ENCODE measurements at regions not wholly inside any gene's neighbourhood (a gene's known extent, or its start where the extent isn't known, plus 50 kb on each side); places are given as distances from the start of the nearest gene placed in this dataset.

- no peak overlapping the region for H3K4me3 Mint-ChIP-seq
- peaks cover 6% of the 10 kb centered on the region for H3K27me3 Mint-ChIP-seq (ENCODE audit: insufficient read depth, low read depth, poor library complexity)
- Histone ChIP-seq H2AFZ (0 out of 2 replicates have a peak overlapping the region, but pooled peaks have one; percentile 28), H3K27me3 (ENCODE audit: insufficient read depth) (no peaks in the 10 kb centered on the region), H3K4me3 (no peak overlapping the region), H3K79me2 (replicated peaks; ENCODE audit: insufficient read depth) (no peaks in the 10 kb centered on the region), H3K9me2 (ENCODE audit: insufficient read depth) (peaks cover 6% of the 10 kb centered on the region; the same call in 1 of the 2 replicates), H3F3A (replicated peaks; ENCODE audit: low read depth) (no peaks in the 10 kb centered on the region), H4K20me1 (replicated peaks; ENCODE audit: insufficient read depth) (no peaks in the 10 kb centered on the region), H3K27ac (ENCODE audit: low read depth) (no peak overlapping the region), H3K36me3 (ENCODE audit: insufficient read depth) (no peaks in the 10 kb centered on the region), H3K4me1 (ENCODE audit: insufficient read depth) (no peaks in the 10 kb centered on the region), H3K4me2 (no peak overlapping the region)
- no peak overlapping the region for H3K27ac Mint-ChIP-seq
- peaks cover 8% of the 10 kb centered on the region for H3K9me3 Mint-ChIP-seq
- no peaks in the 10 kb centered on the region for H3K36me3 Mint-ChIP-seq (ENCODE audit: low read depth)
- H3K4me1 Mint-ChIP-seq = peaks cover 8% of the 10 kb centered on the region; the same call in 2 of the 3 replicates
- ATAC-seq (no peak), DNase-seq (ENCODE audit: low spot score) (no peak)
- no peak for TF ChIP-seq POLR2AphosphoS5 (IDR thresholded peaks at IDR 0.05; ENCODE audit: low read depth)
- no peak for TF ChIP-seq JUNB (IDR thresholded peaks at IDR 0.05; ENCODE audit: unreplicated experiment)
- TF ChIP-seq EZH2phosphoT487 (IDR thresholded peaks at IDR 0.05; ENCODE audit: unreplicated experiment) = no peak
- TF ChIP-seq ZNF331 (CRISPR knock-in tag; IDR thresholded peaks at IDR 0.05; ENCODE audit: low read depth) = no peak
- TF ChIP-seq, protein P1, sequence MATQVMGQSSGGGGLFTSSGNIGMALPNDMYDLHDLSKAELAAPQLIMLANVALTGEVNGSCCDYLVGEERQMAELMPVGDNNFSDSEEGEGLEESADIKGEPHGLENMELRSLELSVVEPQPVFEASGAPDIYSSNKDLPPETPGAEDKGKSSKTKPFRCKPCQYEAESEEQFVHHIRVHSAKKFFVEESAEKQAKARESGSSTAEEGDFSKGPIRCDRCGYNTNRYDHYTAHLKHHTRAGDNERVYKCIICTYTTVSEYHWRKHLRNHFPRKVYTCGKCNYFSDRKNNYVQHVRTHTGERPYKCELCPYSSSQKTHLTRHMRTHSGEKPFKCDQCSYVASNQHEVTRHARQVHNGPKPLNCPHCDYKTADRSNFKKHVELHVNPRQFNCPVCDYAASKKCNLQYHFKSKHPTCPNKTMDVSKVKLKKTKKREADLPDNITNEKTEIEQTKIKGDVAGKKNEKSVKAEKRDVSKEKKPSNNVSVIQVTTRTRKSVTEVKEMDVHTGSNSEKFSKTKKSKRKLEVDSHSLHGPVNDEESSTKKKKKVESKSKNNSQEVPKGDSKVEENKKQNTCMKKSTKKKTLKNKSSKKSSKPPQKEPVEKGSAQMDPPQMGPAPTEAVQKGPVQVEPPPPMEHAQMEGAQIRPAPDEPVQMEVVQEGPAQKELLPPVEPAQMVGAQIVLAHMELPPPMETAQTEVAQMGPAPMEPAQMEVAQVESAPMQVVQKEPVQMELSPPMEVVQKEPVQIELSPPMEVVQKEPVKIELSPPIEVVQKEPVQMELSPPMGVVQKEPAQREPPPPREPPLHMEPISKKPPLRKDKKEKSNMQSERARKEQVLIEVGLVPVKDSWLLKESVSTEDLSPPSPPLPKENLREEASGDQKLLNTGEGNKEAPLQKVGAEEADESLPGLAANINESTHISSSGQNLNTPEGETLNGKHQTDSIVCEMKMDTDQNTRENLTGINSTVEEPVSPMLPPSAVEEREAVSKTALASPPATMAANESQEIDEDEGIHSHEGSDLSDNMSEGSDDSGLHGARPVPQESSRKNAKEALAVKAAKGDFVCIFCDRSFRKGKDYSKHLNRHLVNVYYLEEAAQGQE (IDR thresholded peaks at IDR 0.05; ENCODE audit: unreplicated experiment) = no peak
Observed at GRCh38 chr14:50018201-50018932, 98.0 kb downstream of the VCPKMT start.

DNA sequence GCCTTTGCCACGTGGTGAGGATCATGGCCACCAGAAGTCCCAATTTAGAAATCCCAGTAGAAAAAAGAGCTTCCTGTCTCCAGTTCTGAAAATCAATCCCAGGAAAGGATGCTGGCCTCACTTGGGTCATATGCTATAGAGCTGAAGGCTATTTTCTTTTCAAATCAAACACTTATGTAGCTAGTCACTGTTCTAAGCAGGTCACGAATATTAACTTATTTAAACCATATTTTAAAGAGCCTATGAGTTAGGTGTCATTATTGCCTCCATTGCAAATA, 97.5 kb downstream of the VCPKMT start:
- Histone ChIP-seq H3K4me1 (ENCODE audit: insufficient read depth) (no peaks in the 10 kb centered on the region), H3K36me3 (ENCODE audit: insufficient read depth) (no peaks in the 10 kb centered on the region), H3K27me3 (ENCODE audit: insufficient read depth) (no peaks in the 10 kb centered on the region), H3K4me3 (no peak overlapping the region), H3K79me2 (replicated peaks; ENCODE audit: insufficient read depth) (no peaks in the 10 kb centered on the region), H2AFZ (no peak overlapping the region), H3F3A (replicated peaks; ENCODE audit: low read depth) (no peaks in the 10 kb centered on the region), H3K4me2 (no peak overlapping the region), H4K20me1 (replicated peaks; ENCODE audit: insufficient read depth) (no peaks in the 10 kb centered on the region), H3K9me2 (ENCODE audit: insufficient read depth) (peaks cover 6% of the 10 kb centered on the region; the same call in 1 of the 2 replicates), H3K27ac (ENCODE audit: low read depth) (no peak overlapping the region)
- no peak for DNase-seq (ENCODE audit: low spot score)
- Mint-ChIP-seq H3K27me3 (ENCODE audit: insufficient read depth, low read depth, poor library complexity) (peaks cover 6% of the 10 kb centered on the region), H3K27ac (no peak overlapping the region), H3K36me3 (ENCODE audit: low read depth) (no peaks in the 10 kb centered on the region), H3K4me1 (peaks cover 8% of the 10 kb centered on the region; the same call in 2 of the 3 replicates), H3K9me3 (peaks cover 8% of the 10 kb centered on the region), H3K4me3 (no peak overlapping the region)
- TF ChIP-seq POLR2AphosphoS5 (IDR thresholded peaks at IDR 0.05; ENCODE audit: low read depth) (no peak), EZH2 (IDR thresholded peaks at IDR 0.05; ENCODE audit: low read depth, unreplicated experiment) (no peak), NANOG (IDR thresholded peaks at IDR 0.05; ENCODE audit: borderline replicate concordance) (no peak), ETS1 (IDR thresholded peaks at IDR 0.05) (no peak), JUNB (IDR thresholded peaks at IDR 0.05; ENCODE audit: unreplicated experiment) (no peak), ZNF331 (CRISPR knock-in tag; IDR thresholded peaks at IDR 0.05; ENCODE audit: low read depth) (no peak), EZH2phosphoT487 (IDR thresholded peaks at IDR 0.05; ENCODE audit: unreplicated experiment) (no peak)
- TF ChIP-seq, protein P2, sequence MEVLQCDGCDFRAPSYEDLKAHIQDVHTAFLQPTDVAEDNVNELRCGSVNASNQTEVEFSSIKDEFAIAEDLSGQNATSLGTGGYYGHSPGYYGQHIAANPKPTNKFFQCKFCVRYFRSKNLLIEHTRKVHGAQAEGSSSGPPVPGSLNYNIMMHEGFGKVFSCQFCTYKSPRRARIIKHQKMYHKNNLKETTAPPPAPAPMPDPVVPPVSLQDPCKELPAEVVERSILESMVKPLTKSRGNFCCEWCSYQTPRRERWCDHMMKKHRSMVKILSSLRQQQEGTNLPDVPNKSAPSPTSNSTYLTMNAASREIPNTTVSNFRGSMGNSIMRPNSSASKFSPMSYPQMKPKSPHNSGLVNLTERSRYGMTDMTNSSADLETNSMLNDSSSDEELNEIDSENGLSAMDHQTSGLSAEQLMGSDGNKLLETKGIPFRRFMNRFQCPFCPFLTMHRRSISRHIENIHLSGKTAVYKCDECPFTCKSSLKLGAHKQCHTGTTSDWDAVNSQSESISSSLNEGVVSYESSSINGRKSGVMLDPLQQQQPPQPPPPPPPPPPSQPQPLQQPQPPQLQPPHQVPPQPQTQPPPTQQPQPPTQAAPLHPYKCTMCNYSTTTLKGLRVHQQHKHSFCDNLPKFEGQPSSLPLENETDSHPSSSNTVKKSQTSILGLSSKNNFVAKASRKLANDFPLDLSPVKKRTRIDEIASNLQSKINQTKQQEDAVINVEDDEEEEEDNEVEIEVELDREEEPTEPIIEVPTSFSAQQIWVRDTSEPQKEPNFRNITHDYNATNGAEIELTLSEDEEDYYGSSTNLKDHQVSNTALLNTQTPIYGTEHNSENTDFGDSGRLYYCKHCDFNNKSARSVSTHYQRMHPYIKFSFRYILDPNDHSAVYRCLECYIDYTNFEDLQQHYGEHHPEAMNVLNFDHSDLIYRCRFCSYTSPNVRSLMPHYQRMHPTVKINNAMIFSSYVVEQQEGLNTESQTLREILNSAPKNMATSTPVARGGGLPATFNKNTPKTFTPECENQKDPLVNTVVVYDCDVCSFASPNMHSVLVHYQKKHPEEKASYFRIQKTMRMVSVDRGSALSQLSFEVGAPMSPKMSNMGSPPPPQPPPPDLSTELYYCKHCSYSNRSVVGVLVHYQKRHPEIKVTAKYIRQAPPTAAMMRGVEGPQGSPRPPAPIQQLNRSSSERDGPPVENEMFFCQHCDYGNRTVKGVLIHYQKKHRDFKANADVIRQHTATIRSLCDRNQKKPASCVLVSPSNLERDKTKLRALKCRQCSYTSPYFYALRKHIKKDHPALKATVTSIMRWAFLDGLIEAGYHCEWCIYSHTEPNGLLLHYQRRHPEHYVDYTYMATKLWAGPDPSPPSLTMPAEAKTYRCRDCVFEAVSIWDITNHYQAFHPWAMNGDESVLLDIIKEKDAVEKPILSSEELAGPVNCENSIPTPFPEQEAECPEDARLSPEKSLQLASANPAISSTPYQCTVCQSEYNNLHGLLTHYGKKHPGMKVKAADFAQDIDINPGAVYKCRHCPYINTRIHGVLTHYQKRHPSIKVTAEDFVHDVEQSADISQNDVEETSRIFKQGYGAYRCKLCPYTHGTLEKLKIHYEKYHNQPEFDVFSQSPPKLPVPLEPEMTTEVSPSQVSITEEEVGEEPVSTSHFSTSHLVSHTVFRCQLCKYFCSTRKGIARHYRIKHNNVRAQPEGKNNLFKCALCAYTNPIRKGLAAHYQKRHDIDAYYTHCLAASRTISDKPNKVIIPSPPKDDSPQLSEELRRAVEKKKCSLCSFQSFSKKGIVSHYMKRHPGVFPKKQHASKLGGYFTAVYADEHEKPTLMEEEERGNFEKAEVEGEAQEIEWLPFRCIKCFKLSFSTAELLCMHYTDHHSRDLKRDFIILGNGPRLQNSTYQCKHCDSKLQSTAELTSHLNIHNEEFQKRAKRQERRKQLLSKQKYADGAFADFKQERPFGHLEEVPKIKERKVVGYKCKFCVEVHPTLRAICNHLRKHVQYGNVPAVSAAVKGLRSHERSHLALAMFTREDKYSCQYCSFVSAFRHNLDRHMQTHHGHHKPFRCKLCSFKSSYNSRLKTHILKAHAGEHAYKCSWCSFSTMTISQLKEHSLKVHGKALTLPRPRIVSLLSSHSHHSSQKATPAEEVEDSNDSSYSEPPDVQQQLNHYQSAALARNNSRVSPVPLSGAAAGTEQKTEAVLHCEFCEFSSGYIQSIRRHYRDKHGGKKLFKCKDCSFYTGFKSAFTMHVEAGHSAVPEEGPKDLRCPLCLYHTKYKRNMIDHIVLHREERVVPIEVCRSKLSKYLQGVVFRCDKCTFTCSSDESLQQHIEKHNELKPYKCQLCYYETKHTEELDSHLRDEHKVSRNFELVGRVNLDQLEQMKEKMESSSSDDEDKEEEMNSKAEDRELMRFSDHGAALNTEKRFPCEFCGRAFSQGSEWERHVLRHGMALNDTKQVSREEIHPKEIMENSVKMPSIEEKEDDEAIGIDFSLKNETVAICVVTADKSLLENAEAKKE (CRISPR knock-in tag; IDR thresholded peaks at IDR 0.05) = no peak
- ATAC-seq = no peak

All from GM23338 (cell line).